ENCODE measurements at regions not wholly inside any gene's neighbourhood (a gene's known extent, or its start where the extent isn't known, plus 50 kb on each side); places are given as distances from the start of the nearest gene placed in this dataset.

DNA sequence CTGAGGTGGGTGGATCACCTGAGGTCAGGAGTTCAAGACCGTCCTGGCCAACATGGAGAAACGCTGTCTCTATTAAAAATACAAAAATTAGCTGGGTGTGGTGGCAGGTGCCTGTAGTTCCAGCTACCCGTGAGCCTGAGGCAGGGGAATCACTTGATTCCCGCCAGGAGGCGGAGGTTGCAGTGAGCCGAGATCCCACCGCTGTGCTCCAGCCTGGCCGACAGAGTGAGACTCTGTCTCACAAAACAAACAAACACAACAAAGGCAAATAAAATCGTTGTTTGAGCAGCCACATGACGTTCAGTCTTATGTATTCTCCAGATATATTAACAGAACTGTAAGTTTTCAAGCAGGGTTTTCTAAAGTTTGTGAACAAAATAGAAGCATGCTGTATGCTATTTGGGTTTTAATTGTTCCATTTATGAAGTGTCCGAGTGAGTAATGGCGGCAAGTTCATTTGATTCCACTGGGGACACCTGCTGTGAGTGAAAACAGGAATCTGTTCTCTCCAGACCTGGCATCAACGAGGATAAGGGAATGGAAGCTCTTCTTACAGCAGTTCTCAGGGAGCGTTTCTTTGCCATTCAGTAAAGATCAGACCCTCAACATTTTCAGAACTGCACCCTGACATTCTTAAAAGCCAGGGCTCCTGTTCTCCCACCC, 122.5 kb upstream of the PITRM1 start:
- WGBS (ENCODE audit: insufficient coverage, low coverage, low lambda C conversion rate, missing lambda C conversion rate) = 30% methylated on average over 10 of the region's 14 CpGs
- no peaks in the 10 kb centered on the region for H3K36me3 ChIP-seq
- H3K4me3 ChIP-seq = no peak overlapping the region
- H3K4me1 ChIP-seq = no peaks in the 10 kb centered on the region
- H3K27ac ChIP-seq = no peak overlapping the region
- intact Hi-C loops (cut with DNase I) = no loop called here
- H3K9me3 ChIP-seq = no peaks in the 10 kb centered on the region
- no peak for DNase-seq
- no peaks in the 10 kb centered on the region for H3K27me3 ChIP-seq
- ATAC-seq = peak in 1 of 4 donors; percentile 22
- TF ChIP-seq, protein P1, sequence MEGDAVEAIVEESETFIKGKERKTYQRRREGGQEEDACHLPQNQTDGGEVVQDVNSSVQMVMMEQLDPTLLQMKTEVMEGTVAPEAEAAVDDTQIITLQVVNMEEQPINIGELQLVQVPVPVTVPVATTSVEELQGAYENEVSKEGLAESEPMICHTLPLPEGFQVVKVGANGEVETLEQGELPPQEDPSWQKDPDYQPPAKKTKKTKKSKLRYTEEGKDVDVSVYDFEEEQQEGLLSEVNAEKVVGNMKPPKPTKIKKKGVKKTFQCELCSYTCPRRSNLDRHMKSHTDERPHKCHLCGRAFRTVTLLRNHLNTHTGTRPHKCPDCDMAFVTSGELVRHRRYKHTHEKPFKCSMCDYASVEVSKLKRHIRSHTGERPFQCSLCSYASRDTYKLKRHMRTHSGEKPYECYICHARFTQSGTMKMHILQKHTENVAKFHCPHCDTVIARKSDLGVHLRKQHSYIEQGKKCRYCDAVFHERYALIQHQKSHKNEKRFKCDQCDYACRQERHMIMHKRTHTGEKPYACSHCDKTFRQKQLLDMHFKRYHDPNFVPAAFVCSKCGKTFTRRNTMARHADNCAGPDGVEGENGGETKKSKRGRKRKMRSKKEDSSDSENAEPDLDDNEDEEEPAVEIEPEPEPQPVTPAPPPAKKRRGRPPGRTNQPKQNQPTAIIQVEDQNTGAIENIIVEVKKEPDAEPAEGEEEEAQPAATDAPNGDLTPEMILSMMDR (IDR thresholded peaks at IDR 0.05) = no peak
- TF ChIP-seq POLR2A (IDR thresholded peaks at IDR 0.05) = no peak

DNA sequence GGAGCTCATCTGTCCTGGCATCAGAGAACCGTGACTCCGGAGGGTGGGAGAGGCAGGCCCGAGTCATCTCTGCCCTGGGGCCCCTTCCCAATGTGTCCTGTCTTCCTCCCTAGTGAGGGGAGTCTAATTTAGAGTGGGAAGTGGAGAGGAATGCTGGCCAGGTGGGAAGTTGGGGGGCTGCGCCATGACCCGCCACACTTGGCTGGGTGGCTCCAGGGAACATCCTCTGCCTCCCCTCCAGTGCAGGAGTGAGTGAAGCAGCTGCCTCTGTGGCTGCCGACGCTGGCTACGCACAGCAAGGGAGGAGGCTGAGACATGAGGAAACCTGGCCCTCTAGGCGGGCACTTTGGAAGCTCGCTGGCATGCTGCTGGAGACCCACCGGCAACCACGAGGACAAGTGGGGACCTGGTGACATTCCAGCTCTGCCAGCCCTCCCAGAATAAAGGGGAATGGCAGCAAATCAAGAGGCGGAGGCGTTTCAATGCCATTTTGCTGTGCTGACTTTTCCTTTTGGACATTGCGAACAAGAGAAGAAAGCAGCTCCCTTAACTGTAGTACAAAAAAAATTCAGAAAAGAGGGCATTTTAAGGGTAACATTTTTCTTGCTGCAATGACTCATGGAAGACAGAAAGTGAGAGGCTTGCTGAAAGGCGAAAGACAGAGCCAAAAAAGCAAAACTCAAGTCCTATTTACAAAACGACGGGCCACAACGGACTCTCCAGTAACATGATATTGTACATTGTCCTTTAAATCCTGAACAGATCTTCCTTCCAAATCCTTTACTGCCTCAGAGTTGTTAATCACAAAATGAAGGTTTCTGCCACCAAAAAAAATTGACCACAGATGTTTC, 121.2 kb upstream of the PITRM1 start:
- Histone ChIP-seq H3K27ac (no peak overlapping the region), H3K4me1 (no peaks in the 10 kb centered on the region), H3K36me3 (no peaks in the 10 kb centered on the region), H3K27me3 (no peaks in the 10 kb centered on the region), H3K9me3 (no peaks in the 10 kb centered on the region), H3K4me3 (no peak overlapping the region)
- DNase-seq (no peak), ATAC-seq (no peak)
- 63% methylated on average over 12 of the region's 19 CpGs for WGBS (ENCODE audit: insufficient coverage, low coverage, low lambda C conversion rate, missing lambda C conversion rate)
- intact Hi-C loops (cut with DNase I) = no loop called here
- TF ChIP-seq, protein P1 (IDR thresholded peaks at IDR 0.05) = no peak
- no peak for TF ChIP-seq POLR2A (IDR thresholded peaks at IDR 0.05)

DNA sequence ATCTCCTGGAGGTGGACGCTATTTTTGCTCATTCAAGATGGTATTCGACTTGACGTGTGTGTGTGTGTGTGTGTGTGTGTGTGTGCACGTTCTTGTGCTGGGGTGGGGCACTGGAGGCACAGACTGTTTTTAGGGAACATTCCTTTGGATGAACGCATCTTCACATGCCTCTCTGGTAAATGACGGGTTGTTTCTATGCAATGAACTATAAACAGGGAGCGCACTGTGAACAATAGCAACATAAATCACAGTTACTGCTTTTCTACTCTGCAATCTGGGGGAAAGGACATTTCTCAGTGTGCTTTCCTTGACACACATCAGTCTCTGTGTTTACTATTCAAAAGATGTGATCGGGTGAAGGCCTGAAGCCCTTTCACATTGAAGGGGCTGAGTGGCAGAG, 120.1 kb upstream of the PITRM1 start:
- Histone ChIP-seq H3K9me3 (no peaks in the 10 kb centered on the region), H3K27me3 (no peaks in the 10 kb centered on the region), H3K27ac (no peak overlapping the region), H3K36me3 (no peaks in the 10 kb centered on the region), H3K4me3 (no peak overlapping the region), H3K4me1 (no peaks in the 10 kb centered on the region)
- DNase-seq (no peak), ATAC-seq (no peak)
- intact Hi-C loops (cut with DNase I) = no loop called here
- WGBS (ENCODE audit: insufficient coverage, low coverage, low lambda C conversion rate, missing lambda C conversion rate) = 71% methylated on average over 2 of the region's 8 CpGs
- TF ChIP-seq, protein P1 (IDR thresholded peaks at IDR 0.05) = no peak
- no peak for TF ChIP-seq POLR2A (IDR thresholded peaks at IDR 0.05)

DNA sequence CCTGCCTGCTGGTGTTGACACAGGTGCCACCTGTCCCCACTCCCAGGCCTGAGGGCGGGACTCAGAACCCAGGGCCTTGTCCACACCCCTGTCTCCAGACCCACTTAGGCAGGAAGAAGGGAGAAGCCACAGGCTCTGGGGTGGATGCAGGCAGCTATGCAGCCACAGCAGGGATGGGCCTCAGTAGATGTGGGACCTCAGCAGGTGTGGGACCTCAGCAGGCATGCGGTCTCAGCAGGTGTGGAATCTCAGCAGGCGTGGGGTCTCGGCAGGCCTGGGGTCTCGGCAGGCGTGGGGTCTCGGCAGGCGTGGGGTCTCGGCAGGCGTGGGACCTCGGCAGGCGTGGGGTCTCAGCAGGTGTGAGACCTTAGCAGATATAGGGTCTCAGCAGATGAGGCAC, 118.0 kb upstream of the PITRM1 start:
- no peak overlapping the region for H3K4me3 ChIP-seq
- no peak for TF ChIP-seq POLR2A (IDR thresholded peaks at IDR 0.05)
- TF ChIP-seq, protein P1 (IDR thresholded peaks at IDR 0.05) = no peak
- ATAC-seq (peak in 1 of 4 donors; percentile 10), DNase-seq (no peak)
- H3K27me3 ChIP-seq = no peaks in the 10 kb centered on the region
- H3K36me3 ChIP-seq = no peaks in the 10 kb centered on the region
- H3K27ac ChIP-seq = no peak overlapping the region
- intact Hi-C loops (cut with DNase I) = no loop called here
- no peaks in the 10 kb centered on the region for H3K9me3 ChIP-seq
- H3K4me1 ChIP-seq = no peaks in the 10 kb centered on the region
- 39% methylated on average over 4 of the region's 12 CpGs for WGBS (ENCODE audit: insufficient coverage, low coverage, low lambda C conversion rate, missing lambda C conversion rate)

All from right lobe of liver (tissue), 6 donors.